HepG2 (cell line): ENCODE measurements at regions not wholly inside any gene's neighbourhood (a gene's known extent, or its start where the extent isn't known, plus 50 kb on each side); places are given as distances from the start of the nearest gene placed in this dataset.

Experiments
- ATAC-seq: fragments of 200-7000 bp; cut with Tn5 transposase; 3 replicates; pipeline ENCODE4 v1.9.1; 2020; ENCODE audit warnings: mild to moderate bottlenecking, moderate library complexity
- BruUV-seq: library from RNA; stranded (reverse); fragments of 400-500 nt; replicated peaks from 2 replicates; lab custom pipeline; 2021; lab: Mats Ljungman, UMichigan
- CTCF ChIA-PET: fragments of 300-600 bp; formaldehyde crosslinking; extraction: SDS; loops from one replicate; lab custom pipeline; 2021; ENCODE audit warnings: low total read pairs, inconsistent platforms, low intra/inter-chr PET ratio; lab: Yijun Ruan, JAX
- POLR2A ChIA-PET: fragments of 350-600 bp; sonication (Branson Sonifier 250); formaldehyde crosslinking; loops from one replicate; lab custom pipeline; 2020; ENCODE audit warnings: antibody characterized with exemption, inconsistent platforms; lab: Yijun Ruan, JAX
- DNase-seq: peaks from one replicate; pipeline ENCODE4 v3.0.0-alpha.2; 2015; ENCODE audit warnings: low spot score
- FAIRE-seq: peaks from 3 replicates; lab custom pipeline; 2011; peaks lifted over from hg19 to GRCh38; lab: Jason Lieb, UNC
- H2AFZ ChIP-seq: one replicate; pipeline ENCODE4 v1.6.1; 2011; ENCODE audit warnings: low read length, inconsistent platforms
- H3K27ac ChIP-seq: fragments of 300-600 bp; 3 replicates; pipeline ENCODE4 v1.8.0; 2011; ENCODE audit warnings: mixed run types, mild to moderate bottlenecking, mixed read lengths, low read length, inconsistent platforms; ENCODE audit not compliant: insufficient read depth; ENCODE audit errors: extremely low read length
- H3K27me3 ChIP-seq, 2 experiments: fragments of 200-600 bp in 1 of 2; 2 replicates in 1 of 2; 3 replicates in 1 of 2; pipeline versions ENCODE4 v1.6.0 to v1.8.0; 2011; ENCODE audit warnings: low read length in 2 of 2, mild to moderate bottlenecking in 2 of 2, moderate library complexity in 2 of 2, inconsistent platforms in 1 of 2; ENCODE audit not compliant: insufficient read depth in 2 of 2, control insufficient read depth in 1 of 2
- H3K36me3 ChIP-seq, 2 experiments: fragments of 200-600 bp in 1 of 2; replicated peaks in 1 of 2; 2 replicates in 1 of 2; 3 replicates in 1 of 2; pipeline versions ENCODE4 v1.5.1 to v1.8.0; 2011; ENCODE audit warnings: low read length in 2 of 2, inconsistent platforms in 1 of 2; ENCODE audit not compliant: insufficient read depth in 2 of 2, control insufficient read depth in 1 of 2
- H3K4me1 ChIP-seq: 2 replicates; pipeline ENCODE4 v1.5.1; 2012; ENCODE audit warnings: low read length, inconsistent platforms; ENCODE audit not compliant: insufficient read depth
- H3K4me2 ChIP-seq: 2 replicates; pipeline ENCODE4 v1.6.0; 2011; ENCODE audit warnings: low read depth, low read length, inconsistent platforms
- H3K4me3 ChIP-seq, 3 experiments: fragments of 200-600 bp in 1 of 3; sonication (generic), shearing (Covaris generic) in 1 of 3; replicated peaks in 1 of 3; 2 replicates each; pipeline ENCODE4 v1.5.1; 2011 to 2016; ENCODE audit warnings: low read length in 3 of 3, inconsistent platforms in 2 of 3, low read depth in 2 of 3, mild to moderate bottlenecking in 2 of 3, control low read depth in 1 of 3, mixed read lengths in 1 of 3; ENCODE audit not compliant: insufficient read depth in 1 of 3
- H3K79me2 ChIP-seq: one replicate; pipeline ENCODE4 v1.6.1; 2011; ENCODE audit warnings: low read length, inconsistent platforms; ENCODE audit not compliant: insufficient read depth
- H3K9ac ChIP-seq: 2 replicates; pipeline ENCODE4 v1.6.0; 2011; ENCODE audit warnings: mild to moderate bottlenecking, low read depth, low read length, inconsistent platforms; ENCODE audit not compliant: insufficient read depth
- H3K9me3 ChIP-seq: 2 replicates; pipeline ENCODE4 v1.5.1; 2012; ENCODE audit warnings: mild to moderate bottlenecking, low read length
- H4K20me1 ChIP-seq: 2 replicates; pipeline ENCODE4 v1.6.0; 2011; ENCODE audit warnings: inconsistent platforms, mild to moderate bottlenecking, low read length, moderate library complexity; ENCODE audit not compliant: insufficient read depth
- NKX3-1 ChIP-seq: sonication (generic); formaldehyde crosslinking; IDR thresholded peaks from 2 replicates; pipeline ENCODE4 v1.5.0; 2020; ENCODE audit warnings: missing genetic modification reagents
- ZNF274 ChIP-seq: sonication (generic); formaldehyde crosslinking; IDR thresholded peaks from 2 replicates; pipeline ENCODE4 v1.5.1; 2020; ENCODE audit warnings: mild to moderate bottlenecking, missing genetic modification reagents
- ZNF451 ChIP-seq: sonication (generic); formaldehyde crosslinking; IDR thresholded peaks from 2 replicates; pipeline ENCODE4 v1.5.0; 2020; ENCODE audit warnings: mild to moderate bottlenecking, missing genetic modification reagents
- WGBS: methylation state at CpG from one replicate; pipeline ENCODE4 v1.1.6; 2017; ENCODE audit warnings: low lambda C conversion rate; 5-methylcytosine and 5-hydroxymethylcytosine counted together
- in situ Hi-C: cut with HindIII; loops from 2 replicates; pipeline ENCODE4 v1.10.0; 2017; ENCODE audit warnings: low pct_unique_long_range_greater_than_20kb; ENCODE audit not compliant: extremely low pct_ligation_motif_present
- intact Hi-C: fragments of 100-400 bp; cut with micrococcal nuclease; formaldehyde crosslinking; loops from one replicate; pipeline ENCODE4 v1.10.0; 2022; ENCODE audit not compliant: unreplicated experiment
- TF ChIP-seq, protein P1 (sequence below): sonication (generic); formaldehyde crosslinking; IDR thresholded peaks from 2 replicates; pipeline ENCODE4 v1.5.0; 2020; ENCODE audit warnings: mild to moderate bottlenecking, missing genetic modification reagents
- TF ChIP-seq, protein P2 (sequence below): sonication (generic); formaldehyde crosslinking; IDR thresholded peaks from 2 replicates; pipeline ENCODE4 v1.5.1; 2020; ENCODE audit warnings: mild to moderate bottlenecking, missing genetic modification reagents, borderline replicate concordance
- TF ChIP-seq, protein P3 (sequence below): sonication (generic); formaldehyde crosslinking; IDR thresholded peaks from 2 replicates; pipeline ENCODE4; 2020; ENCODE audit warnings: missing genetic modification reagents, mild to moderate bottlenecking, borderline replicate concordance
- TF ChIP-seq, protein P4 (sequence below): sonication (generic); formaldehyde crosslinking; IDR thresholded peaks from 2 replicates; pipeline ENCODE4 v1.5.1; 2020; ENCODE audit warnings: missing genetic modification reagents, mild to moderate bottlenecking, borderline replicate concordance

DNA sequence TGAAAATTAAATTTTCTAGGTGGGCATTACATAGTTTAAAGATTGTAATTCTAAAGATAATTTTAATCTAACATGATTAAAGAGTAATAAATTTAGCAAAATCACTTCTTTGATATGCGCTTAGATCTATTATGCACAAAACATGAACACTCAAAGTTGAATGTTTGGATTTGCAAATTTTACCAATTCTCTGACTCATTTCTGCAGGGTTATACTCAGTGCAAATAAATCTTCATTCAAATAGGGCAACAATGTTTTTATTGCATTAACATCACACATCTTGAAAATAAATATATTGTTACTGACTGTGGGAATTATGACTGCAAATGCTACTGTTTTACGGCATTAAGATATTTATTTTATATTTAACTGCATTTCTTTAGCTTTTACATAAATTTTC, 110.7 kb downstream of the OGFRL1 start:
- DNase-seq: no peak
- no peaks in the 10 kb centered on the region for H4K20me1 ChIP-seq
- in situ Hi-C loops (loop anchor here (25.0 kb wide), 1 partner anchor 688 kb away; no protein-coding TSS in a partner anchor), intact Hi-C loops (no loop called here)
- POLR2A ChIA-PET: no interaction called here
- no peak overlapping the region for H3K9ac ChIP-seq
- no peak overlapping the region for H2AFZ ChIP-seq
- H3K27me3 ChIP-seq: no peaks in the 10 kb centered on the region
- no peak overlapping the region for H3K27ac ChIP-seq
- 85% methylated on average over 2 of the region's 2 CpGs for WGBS
- no peak overlapping the region for H3K4me3 ChIP-seq
- no peak overlapping the region for H3K4me2 ChIP-seq
- CTCF ChIA-PET: no interaction called here
- H3K9me3 ChIP-seq: no peaks in the 10 kb centered on the region
- H3K79me2 ChIP-seq: no peaks in the 10 kb centered on the region
- FAIRE-seq: no peak
- ATAC-seq: no peak
- BruUV-seq: no TSS peak
- TF ChIP-seq ZNF274 (CRISPR knock-in tag): no peak
- TF ChIP-seq NKX3-1: no peak
- TF ChIP-seq, protein P1, sequence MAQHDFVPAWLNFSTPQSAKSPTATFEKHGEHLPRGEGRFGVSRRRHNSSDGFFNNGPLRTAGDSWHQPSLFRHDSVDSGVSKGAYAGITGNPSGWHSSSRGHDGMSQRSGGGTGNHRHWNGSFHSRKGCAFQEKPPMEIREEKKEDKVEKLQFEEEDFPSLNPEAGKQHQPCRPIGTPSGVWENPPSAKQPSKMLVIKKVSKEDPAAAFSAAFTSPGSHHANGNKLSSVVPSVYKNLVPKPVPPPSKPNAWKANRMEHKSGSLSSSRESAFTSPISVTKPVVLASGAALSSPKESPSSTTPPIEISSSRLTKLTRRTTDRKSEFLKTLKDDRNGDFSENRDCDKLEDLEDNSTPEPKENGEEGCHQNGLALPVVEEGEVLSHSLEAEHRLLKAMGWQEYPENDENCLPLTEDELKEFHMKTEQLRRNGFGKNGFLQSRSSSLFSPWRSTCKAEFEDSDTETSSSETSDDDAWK (CRISPR knock-in tag): no peak
- no peak for TF ChIP-seq ZNF451 (CRISPR knock-in tag)
- H3K4me1 ChIP-seq: peaks cover 14% of the 10 kb centered on the region
- no peaks in the 10 kb centered on the region for H3K36me3 ChIP-seq

DNA sequence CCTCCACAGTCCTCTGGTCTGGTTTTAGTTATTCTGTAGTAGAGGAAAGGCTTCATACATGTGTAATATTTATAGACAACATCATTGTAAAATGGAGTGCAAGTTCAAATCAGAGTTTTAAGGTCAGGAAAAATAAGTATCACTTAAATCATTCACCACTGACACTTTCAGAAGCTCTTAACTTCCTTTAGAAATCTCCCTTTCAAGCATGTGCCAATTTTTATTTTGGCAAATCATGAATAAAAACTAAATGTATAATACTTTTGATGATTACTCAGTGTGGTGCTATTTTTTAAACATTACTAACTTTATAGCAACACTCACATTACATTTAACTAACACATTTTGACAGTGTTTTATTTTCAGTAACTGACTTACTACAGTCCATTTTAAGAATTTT, 112.2 kb downstream of the OGFRL1 start:
- no peak for ATAC-seq
- FAIRE-seq: no peak
- no peak overlapping the region for H3K4me2 ChIP-seq

More for the DNA sequence above, 112.2 kb downstream of the OGFRL1 start:
- Histone ChIP-seq H4K20me1 (no peaks in the 10 kb centered on the region), H3K27me3 (no peaks in the 10 kb centered on the region; a peak in 1 of 5 replicates), H3K9me3 (no peaks in the 10 kb centered on the region), H3K36me3 (no peaks in the 10 kb centered on the region), H3K79me2 (no peaks in the 10 kb centered on the region), H2AFZ (no peak overlapping the region), H3K4me1 (peaks cover 24% of the 10 kb centered on the region), H3K9ac (no peak overlapping the region), H3K27ac (no peak overlapping the region), H3K4me3 (no peak overlapping the region)
- in situ Hi-C loops: no loop called here
- intact Hi-C loops: no loop called here
- BruUV-seq: no TSS peak
- TF ChIP-seq, protein P2, sequence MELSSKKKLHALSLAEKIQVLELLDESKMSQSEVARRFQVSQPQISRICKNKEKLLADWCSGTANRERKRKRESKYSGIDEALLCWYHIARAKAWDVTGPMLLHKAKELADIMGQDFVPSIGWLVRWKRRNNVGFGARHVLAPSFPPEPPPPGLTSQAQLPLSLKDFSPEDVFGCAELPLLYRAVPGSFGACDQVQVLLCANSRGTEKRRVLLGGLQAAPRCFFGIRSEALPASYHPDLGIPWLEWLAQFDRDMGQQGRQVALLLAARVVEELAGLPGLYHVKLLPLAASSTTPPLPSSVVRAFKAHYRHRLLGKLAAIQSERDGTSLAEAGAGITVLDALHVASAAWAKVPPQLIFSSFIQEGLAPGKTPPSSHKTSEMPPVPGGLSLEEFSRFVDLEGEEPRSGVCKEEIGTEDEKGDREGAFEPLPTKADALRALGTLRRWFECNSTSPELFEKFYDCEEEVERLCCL (CRISPR knock-in tag): no peak
- TF ChIP-seq, protein P3, sequence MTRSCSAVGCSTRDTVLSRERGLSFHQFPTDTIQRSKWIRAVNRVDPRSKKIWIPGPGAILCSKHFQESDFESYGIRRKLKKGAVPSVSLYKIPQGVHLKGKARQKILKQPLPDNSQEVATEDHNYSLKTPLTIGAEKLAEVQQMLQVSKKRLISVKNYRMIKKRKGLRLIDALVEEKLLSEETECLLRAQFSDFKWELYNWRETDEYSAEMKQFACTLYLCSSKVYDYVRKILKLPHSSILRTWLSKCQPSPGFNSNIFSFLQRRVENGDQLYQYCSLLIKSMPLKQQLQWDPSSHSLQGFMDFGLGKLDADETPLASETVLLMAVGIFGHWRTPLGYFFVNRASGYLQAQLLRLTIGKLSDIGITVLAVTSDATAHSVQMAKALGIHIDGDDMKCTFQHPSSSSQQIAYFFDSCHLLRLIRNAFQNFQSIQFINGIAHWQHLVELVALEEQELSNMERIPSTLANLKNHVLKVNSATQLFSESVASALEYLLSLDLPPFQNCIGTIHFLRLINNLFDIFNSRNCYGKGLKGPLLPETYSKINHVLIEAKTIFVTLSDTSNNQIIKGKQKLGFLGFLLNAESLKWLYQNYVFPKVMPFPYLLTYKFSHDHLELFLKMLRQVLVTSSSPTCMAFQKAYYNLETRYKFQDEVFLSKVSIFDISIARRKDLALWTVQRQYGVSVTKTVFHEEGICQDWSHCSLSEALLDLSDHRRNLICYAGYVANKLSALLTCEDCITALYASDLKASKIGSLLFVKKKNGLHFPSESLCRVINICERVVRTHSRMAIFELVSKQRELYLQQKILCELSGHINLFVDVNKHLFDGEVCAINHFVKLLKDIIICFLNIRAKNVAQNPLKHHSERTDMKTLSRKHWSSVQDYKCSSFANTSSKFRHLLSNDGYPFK (CRISPR knock-in tag): no peak
- TF ChIP-seq, protein P4, sequence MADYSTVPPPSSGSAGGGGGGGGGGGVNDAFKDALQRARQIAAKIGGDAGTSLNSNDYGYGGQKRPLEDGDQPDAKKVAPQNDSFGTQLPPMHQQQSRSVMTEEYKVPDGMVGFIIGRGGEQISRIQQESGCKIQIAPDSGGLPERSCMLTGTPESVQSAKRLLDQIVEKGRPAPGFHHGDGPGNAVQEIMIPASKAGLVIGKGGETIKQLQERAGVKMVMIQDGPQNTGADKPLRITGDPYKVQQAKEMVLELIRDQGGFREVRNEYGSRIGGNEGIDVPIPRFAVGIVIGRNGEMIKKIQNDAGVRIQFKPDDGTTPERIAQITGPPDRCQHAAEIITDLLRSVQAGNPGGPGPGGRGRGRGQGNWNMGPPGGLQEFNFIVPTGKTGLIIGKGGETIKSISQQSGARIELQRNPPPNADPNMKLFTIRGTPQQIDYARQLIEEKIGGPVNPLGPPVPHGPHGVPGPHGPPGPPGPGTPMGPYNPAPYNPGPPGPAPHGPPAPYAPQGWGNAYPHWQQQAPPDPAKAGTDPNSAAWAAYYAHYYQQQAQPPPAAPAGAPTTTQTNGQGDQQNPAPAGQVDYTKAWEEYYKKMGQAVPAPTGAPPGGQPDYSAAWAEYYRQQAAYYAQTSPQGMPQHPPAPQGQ (CRISPR knock-in tag): no peak
- DNase-seq: no peak
- CTCF ChIA-PET: no interaction called here
- POLR2A ChIA-PET: no interaction called here
